Loucy (cell line): ENCODE measurements at regions not wholly inside any gene's neighbourhood (a gene's known extent, or its start where the extent isn't known, plus 50 kb on each side); places are given as distances from the start of the nearest gene placed in this dataset.

Experiments used
- EZH2phosphoT487 ChIP-seq: fragments of 200-600 bp; IDR thresholded peaks from 2 replicates; pipeline ENCODE4 v1.6.1; 2018; ENCODE audit warnings: antibody characterized with exemption, mild to moderate bottlenecking, moderate library complexity, borderline replicate concordance
- TF ChIP-seq, protein P1 (sequence below): fragments of 200-600 bp; sonication (generic); conservative IDR thresholded peaks from 2 replicates; pipeline ENCODE4 v1.5.1; 2014; ENCODE audit warnings: mild to moderate bottlenecking, antibody characterized with exemption, low read length

DNA sequence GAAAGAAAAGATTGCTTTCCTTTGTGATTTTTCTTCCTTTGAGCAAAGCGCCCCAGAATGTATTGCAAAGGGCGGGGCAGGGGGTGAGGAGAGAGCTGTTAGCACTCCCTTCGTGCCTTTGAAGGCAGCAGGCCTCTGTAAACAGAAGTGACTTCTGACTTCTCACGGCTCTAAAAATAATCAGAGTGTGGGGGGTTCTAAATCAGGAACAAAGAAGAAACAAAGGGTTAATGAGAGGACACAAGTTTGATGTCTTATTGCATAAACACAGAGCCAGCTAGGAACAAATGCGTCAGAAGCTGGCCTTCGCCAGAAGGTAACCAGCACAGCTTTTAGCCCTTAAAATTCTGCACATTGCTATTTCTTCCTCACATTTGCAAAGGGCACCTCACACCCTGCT is 626.2 kb downstream of the MID1IP1 start:
- TF ChIP-seq, protein P1, sequence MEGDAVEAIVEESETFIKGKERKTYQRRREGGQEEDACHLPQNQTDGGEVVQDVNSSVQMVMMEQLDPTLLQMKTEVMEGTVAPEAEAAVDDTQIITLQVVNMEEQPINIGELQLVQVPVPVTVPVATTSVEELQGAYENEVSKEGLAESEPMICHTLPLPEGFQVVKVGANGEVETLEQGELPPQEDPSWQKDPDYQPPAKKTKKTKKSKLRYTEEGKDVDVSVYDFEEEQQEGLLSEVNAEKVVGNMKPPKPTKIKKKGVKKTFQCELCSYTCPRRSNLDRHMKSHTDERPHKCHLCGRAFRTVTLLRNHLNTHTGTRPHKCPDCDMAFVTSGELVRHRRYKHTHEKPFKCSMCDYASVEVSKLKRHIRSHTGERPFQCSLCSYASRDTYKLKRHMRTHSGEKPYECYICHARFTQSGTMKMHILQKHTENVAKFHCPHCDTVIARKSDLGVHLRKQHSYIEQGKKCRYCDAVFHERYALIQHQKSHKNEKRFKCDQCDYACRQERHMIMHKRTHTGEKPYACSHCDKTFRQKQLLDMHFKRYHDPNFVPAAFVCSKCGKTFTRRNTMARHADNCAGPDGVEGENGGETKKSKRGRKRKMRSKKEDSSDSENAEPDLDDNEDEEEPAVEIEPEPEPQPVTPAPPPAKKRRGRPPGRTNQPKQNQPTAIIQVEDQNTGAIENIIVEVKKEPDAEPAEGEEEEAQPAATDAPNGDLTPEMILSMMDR = no peak
- no peak for TF ChIP-seq EZH2phosphoT487
